ENCODE measurements at regions not wholly inside any gene's neighbourhood (a gene's known extent, or its start where the extent isn't known, plus 50 kb on each side); places are given as distances from the start of the nearest gene placed in this dataset.

DNA sequence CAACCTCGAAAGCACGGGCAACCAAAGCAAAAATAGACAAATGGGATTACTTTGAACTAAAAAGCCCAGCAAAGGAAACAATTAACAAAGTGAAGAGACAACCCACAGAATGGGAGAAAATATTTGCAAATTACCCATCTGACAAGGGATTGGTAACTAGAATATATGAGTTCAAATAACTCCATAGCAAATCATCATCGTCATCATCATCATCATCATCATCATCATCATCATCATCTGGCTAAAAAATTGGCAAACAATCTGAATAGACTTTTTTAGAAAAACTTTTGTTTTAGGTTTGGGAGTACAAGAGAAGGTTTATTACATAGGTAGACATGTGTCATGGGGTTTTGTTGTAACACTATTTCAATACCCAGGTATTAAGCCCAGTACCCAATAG lies 1239.3 kb upstream of the FAM98A start:
- no peak overlapping the region for H3K4me3 ChIP-seq (ENCODE audit: low read depth, low read length)
- no peaks in the 10 kb centered on the region for H3K27me3 ChIP-seq (replicated peaks)
- no peak overlapping the region for H3K27ac ChIP-seq
- in situ Hi-C loops (cut with HindIII; ENCODE audit: low pct_ligation_motif_present, low sequenced_read_pairs) = no loop called here
- no peak for DNase-seq
- H3K36me3 ChIP-seq (replicated peaks) = no peaks in the 10 kb centered on the region
- TF ChIP-seq CTCF (IDR thresholded peaks at IDR 0.05; ENCODE audit: low read depth, low read length, missing control alignments) = no peak

GRCh38 chr2:34836361-34836760 lies 1237.3 kb upstream of the FAM98A start:
- Histone ChIP-seq H3K4me3 (ENCODE audit: low read depth, low read length) (no peak overlapping the region), H3K27me3 (replicated peaks) (no peaks in the 10 kb centered on the region), H3K36me3 (replicated peaks) (no peaks in the 10 kb centered on the region), H3K27ac (no peak overlapping the region)
- in situ Hi-C loops (cut with HindIII; ENCODE audit: low pct_ligation_motif_present, low sequenced_read_pairs) = no loop called here
- no peak for TF ChIP-seq CTCF (IDR thresholded peaks at IDR 0.05; ENCODE audit: low read depth, low read length, missing control alignments)
- no peak for DNase-seq

DNA sequence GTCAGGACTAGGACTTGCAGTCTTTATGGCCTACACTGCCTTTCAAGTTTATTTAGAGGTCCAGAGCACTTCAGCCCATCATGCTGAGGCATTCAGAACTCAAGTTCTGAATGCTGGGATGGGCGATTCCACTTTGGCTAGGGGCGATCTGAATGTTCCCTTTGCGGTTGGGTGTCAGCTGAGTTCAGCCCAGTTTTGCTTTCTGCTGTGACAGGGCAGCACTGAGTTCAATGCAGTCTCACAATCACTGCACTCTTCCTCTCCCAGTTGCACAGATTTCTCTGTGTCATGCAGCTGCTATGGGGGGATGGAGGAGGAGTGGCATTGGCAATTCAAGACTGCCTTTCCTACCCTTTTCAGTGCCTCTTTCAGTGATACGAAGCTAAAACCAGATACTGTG lies 1232.0 kb upstream of the FAM98A start:
- H3K27me3 ChIP-seq (replicated peaks) = no peaks in the 10 kb centered on the region
- in situ Hi-C loops (cut with HindIII; ENCODE audit: low pct_ligation_motif_present, low sequenced_read_pairs) = no loop called here
- no peak for TF ChIP-seq CTCF (IDR thresholded peaks at IDR 0.05; ENCODE audit: low read depth, low read length, missing control alignments)
- H3K4me3 ChIP-seq (ENCODE audit: low read depth, low read length) = no peak overlapping the region
- no peaks in the 10 kb centered on the region for H3K36me3 ChIP-seq (replicated peaks)
- H3K27ac ChIP-seq = no peak overlapping the region
- no peak for DNase-seq

- no peak for DNase-seq
- no peaks in the 10 kb centered on the region for H3K27me3 ChIP-seq (replicated peaks)
- no peaks in the 10 kb centered on the region for H3K36me3 ChIP-seq (replicated peaks)
- in situ Hi-C loops (cut with HindIII; ENCODE audit: low pct_ligation_motif_present, low sequenced_read_pairs) = no loop called here
- no peak for TF ChIP-seq CTCF (IDR thresholded peaks at IDR 0.05; ENCODE audit: low read depth, low read length, missing control alignments)
- H3K27ac ChIP-seq = no peak overlapping the region
- no peak overlapping the region for H3K4me3 ChIP-seq (ENCODE audit: low read depth, low read length)
Measured at GRCh38 chr2:34828481-34828880, 1229.4 kb upstream of the FAM98A start.

DNA sequence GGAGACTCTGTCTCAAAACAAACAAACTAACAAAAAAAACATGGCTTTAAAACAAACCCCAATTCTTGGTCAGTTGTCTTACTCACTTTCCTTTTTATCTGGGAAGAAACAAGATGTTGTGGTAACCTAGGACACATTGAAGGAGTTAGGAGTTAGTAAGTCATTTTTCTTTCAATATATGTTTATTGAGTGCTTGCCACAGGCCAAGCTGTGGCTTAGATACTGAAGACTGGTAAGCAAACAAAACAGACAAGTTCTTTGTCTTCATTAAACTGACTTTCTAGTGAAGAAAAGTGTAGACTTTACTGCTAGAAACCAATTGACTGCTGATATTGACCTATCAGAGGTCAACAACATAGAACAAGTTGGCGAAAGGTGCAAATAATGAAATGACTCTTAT lies 1228.3 kb upstream of the FAM98A start:
- H3K27ac ChIP-seq = no peak overlapping the region
- in situ Hi-C loops (cut with HindIII; ENCODE audit: low pct_ligation_motif_present, low sequenced_read_pairs) = no loop called here
- H3K4me3 ChIP-seq (ENCODE audit: low read depth, low read length) = no peak overlapping the region
- no peak for DNase-seq
- TF ChIP-seq CTCF (IDR thresholded peaks at IDR 0.05; ENCODE audit: low read depth, low read length, missing control alignments) = no peak
- no peaks in the 10 kb centered on the region for H3K27me3 ChIP-seq (replicated peaks)
- H3K36me3 ChIP-seq (replicated peaks) = no peaks in the 10 kb centered on the region

- no peak overlapping the region for H3K4me3 ChIP-seq (ENCODE audit: low read depth, low read length)
- H3K27me3 ChIP-seq (replicated peaks) = no peaks in the 10 kb centered on the region
- no peak for DNase-seq
- H3K27ac ChIP-seq = no peak overlapping the region
- in situ Hi-C loops (cut with HindIII; ENCODE audit: low pct_ligation_motif_present, low sequenced_read_pairs) = no loop called here
- no peak for TF ChIP-seq CTCF (IDR thresholded peaks at IDR 0.05; ENCODE audit: low read depth, low read length, missing control alignments)
- no peaks in the 10 kb centered on the region for H3K36me3 ChIP-seq (replicated peaks)
Measured at GRCh38 chr2:34825686-34826085, 1226.6 kb upstream of the FAM98A start.

Measured in brain microvascular endothelial cell (primary cell).